GM21390 (cell line): ENCODE measurements at regions not wholly inside any gene's neighbourhood (a gene's known extent, or its start where the extent isn't known, plus 50 kb on each side); places are given as distances from the start of the nearest gene placed in this dataset.
"Not testable (repeated sequence)": the region's sequence is repeated elsewhere in the genome, so short reads cannot be mapped to it uniquely, and the experiment has no call there.

ENCODE experiments used
- ATAC-seq: cut with Tn5 transposase; IDR thresholded peaks from one replicate; pipeline ENCODE4 v1.9.1; 2021; ENCODE audit not compliant: unreplicated experiment

- no peak for ATAC-seq
Measured at GRCh38 chr10:109732254-109732965, 190.9 kb downstream of the XPNPEP1 start.

- not testable (repeated sequence) for ATAC-seq
Measured at GRCh38 chr10:109729895-109730294, 193.4 kb downstream of the XPNPEP1 start.

- no peak for ATAC-seq
Measured at GRCh38 chr10:109727436-109727835, 195.9 kb downstream of the XPNPEP1 start.

GRCh38 chr10:109726473-109726872 lies 196.8 kb downstream of the XPNPEP1 start:
- ATAC-seq = no peak

- ATAC-seq = no peak
Measured at GRCh38 chr10:109723305-109723704, 200.0 kb downstream of the XPNPEP1 start.

- ATAC-seq = no peak
Measured at GRCh38 chr10:109721453-109722064, 201.8 kb downstream of the XPNPEP1 start.

GRCh38 chr10:109706026-109706560 lies 217.2 kb downstream of the XPNPEP1 start:
- ATAC-seq = no peak

- no peak for ATAC-seq
Measured at GRCh38 chr10:109701633-109702215, 221.6 kb downstream of the XPNPEP1 start.

GRCh38 chr10:109698882-109699664 lies 224.2 kb downstream of the XPNPEP1 start:
- no peak for ATAC-seq

GRCh38 chr10:109698086-109698485 lies 225.2 kb downstream of the XPNPEP1 start:
- ATAC-seq = no peak

- no peak for ATAC-seq
Measured at GRCh38 chr10:109696981-109697775, 226.1 kb downstream of the XPNPEP1 start.

GRCh38 chr10:109696462-109696861 lies 226.8 kb downstream of the XPNPEP1 start:
- ATAC-seq = no peak

GRCh38 chr10:109695988-109696387 lies 227.3 kb downstream of the XPNPEP1 start:
- ATAC-seq = no peak

GRCh38 chr10:109689785-109690184 lies 233.5 kb downstream of the XPNPEP1 start:
- no peak for ATAC-seq

GRCh38 chr10:109679478-109679877 lies 243.8 kb downstream of the XPNPEP1 start:
- ATAC-seq = no peak

- no peak for ATAC-seq
Measured at GRCh38 chr10:109678857-109679256, 244.5 kb downstream of the XPNPEP1 start.

GRCh38 chr10:109676703-109677102 lies 246.6 kb downstream of the XPNPEP1 start:
- ATAC-seq = no peak

GRCh38 chr10:109668703-109669102 lies 254.6 kb downstream of the XPNPEP1 start:
- no peak for ATAC-seq

- no peak for ATAC-seq
Measured at GRCh38 chr10:109668154-109668665, 255.1 kb downstream of the XPNPEP1 start.

- no peak for ATAC-seq
Measured at GRCh38 chr10:109665321-109665720, 258.0 kb downstream of the XPNPEP1 start.
